ENCODE measurements at regions not wholly inside any gene's neighbourhood (a gene's known extent, or its start where the extent isn't known, plus 50 kb on each side); places are given as distances from the start of the nearest gene placed in this dataset.

DNA sequence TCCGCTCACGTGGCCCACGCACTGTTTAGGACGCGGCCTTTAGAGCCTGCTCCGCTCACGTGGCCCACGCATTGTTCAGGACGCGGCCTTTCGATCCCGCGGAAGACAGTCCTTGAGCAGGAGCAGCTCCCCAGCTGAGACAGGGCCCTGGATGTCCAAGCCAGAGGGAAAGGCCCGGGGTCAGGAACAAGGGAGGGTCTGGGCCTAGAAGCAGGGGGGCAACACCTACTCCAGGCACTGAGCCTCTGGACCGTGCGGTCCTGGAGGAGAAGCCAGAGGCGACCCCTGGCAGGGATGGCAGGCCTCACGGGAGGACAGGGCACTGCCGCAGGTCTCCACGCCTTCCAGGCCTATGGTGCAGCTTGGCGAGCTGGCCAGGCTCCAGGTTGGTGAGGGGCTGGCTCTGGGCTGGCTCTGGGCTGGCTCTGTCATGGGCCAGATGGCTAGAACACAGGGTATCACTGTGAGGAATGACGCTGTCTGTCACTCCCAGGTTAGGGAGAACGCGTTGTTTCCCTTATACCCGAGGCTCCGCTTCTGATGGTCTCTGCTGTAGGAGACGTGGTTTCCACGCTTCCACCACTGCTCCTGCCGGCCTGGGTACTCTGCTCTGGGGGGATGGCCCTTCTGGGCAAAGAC lies 341.7 kb downstream of the TMEM121 start:
- no peak for TF ChIP-seq CTCF (IDR thresholded peaks at IDR 0.05; ENCODE audit: low read depth, low read length)

DNA sequence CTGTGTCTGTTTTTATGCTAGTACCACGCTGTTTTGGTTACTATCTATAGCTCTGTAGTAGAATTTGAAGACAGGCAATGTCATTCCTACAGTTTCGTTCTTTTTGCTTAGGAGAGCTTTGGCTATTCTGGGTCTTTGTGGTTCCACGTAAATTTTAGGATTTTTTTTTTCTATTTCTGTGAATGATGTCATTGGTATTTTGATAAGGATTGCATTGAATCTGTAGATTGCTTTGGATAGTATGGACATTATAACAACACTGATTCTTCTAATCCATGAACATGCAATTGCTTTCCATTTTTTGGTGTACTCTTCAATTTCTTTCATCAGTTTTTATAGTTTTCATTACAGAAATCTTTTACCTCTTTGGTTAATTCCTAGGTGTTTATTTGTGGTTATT lies 345.2 kb downstream of the TMEM121 start:
- Histone ChIP-seq H3K27me3 (ENCODE audit: insufficient read depth, low read depth, severe bottlenecking) (peaks cover 81% of the 10 kb centered on the region), H3K9me3 (ENCODE audit: severe bottlenecking) (no peaks in the 10 kb centered on the region), H3K36me3 (no peaks in the 10 kb centered on the region), H3K4me3 (ENCODE audit: low read depth, low read length) (no peak overlapping the region), H3K27ac (no peak overlapping the region)
- no peak for DNase-seq
- no peak for TF ChIP-seq CTCF (IDR thresholded peaks at IDR 0.05; ENCODE audit: low read depth, low read length)

More for the DNA sequence above, 341.7 kb downstream of the TMEM121 start:
- H3K27ac ChIP-seq: no peak overlapping the region
- no peaks in the 10 kb centered on the region for H3K9me3 ChIP-seq (ENCODE audit: severe bottlenecking)
- no peaks in the 10 kb centered on the region for H3K36me3 ChIP-seq
- DNase-seq: peak; percentile 1
- H3K4me3 ChIP-seq (ENCODE audit: low read depth, low read length): no peak overlapping the region
- peaks cover 82% of the 10 kb centered on the region for H3K27me3 ChIP-seq (ENCODE audit: insufficient read depth, low read depth, severe bottlenecking)

GRCh38 chr14:105873870-105874512 lies 347.6 kb downstream of the TMEM121 start:
- Histone ChIP-seq H3K27me3 (ENCODE audit: insufficient read depth, low read depth, severe bottlenecking) (peaks cover 89% of the 10 kb centered on the region), H3K4me3 (ENCODE audit: low read depth, low read length) (no peak overlapping the region), H3K27ac (no peak overlapping the region), H3K36me3 (no peaks in the 10 kb centered on the region), H3K9me3 (ENCODE audit: severe bottlenecking) (no peaks in the 10 kb centered on the region)
- no peak for DNase-seq
- TF ChIP-seq CTCF (IDR thresholded peaks at IDR 0.05; ENCODE audit: low read depth, low read length): no peak

DNA sequence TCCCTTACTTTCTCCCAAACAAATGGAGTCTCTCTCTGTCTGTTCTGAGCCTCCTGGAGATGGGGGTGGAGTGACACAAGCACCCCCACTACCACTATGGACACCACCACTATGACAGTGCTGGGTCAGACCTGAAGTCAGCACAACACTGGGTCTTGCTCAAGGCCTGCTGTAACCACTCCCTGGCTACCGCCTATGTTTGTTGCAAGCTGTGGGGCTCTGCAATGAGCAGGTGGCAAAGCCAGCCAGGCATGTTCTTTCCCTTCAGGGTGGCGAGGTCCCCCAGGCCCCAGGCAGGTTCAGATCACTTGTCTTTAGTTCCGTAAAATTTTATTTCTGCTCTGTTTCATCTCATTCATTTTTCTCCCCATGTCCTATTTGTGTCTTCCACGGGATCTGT lies 349.8 kb downstream of the TMEM121 start:
- H3K9me3 ChIP-seq (ENCODE audit: severe bottlenecking): no peaks in the 10 kb centered on the region
- no peak overlapping the region for H3K27ac ChIP-seq
- peak; percentile 0 for DNase-seq
- no peak overlapping the region for H3K4me3 ChIP-seq (ENCODE audit: low read depth, low read length)
- peaks cover 92% of the 10 kb centered on the region for H3K27me3 ChIP-seq (ENCODE audit: insufficient read depth, low read depth, severe bottlenecking)
- H3K36me3 ChIP-seq: no peaks in the 10 kb centered on the region
- no peak for TF ChIP-seq CTCF (IDR thresholded peaks at IDR 0.05; ENCODE audit: low read depth, low read length)

DNA sequence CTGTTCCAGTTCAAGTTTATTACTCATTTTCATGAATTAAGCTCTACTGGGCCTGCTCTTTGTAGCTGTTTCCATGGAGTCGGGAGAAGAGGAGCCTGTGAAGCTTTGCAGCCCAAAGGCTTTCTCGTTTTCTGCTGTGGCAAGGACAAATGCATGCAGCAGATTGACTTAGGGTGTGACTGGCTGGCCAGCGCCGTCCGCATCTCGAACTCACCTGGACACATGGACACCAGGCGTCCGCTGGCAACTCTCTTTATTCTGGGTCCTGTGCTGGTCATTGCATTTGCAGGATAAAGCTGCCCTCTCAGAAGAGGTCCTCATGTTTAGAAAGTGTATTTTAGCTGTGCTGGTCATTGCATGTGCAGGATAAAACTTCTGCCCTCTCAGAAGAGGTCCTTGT lies 350.4 kb downstream of the TMEM121 start:
- TF ChIP-seq CTCF (IDR thresholded peaks at IDR 0.05; ENCODE audit: low read depth, low read length): no peak
- Histone ChIP-seq H3K4me3 (ENCODE audit: low read depth, low read length) (no peak overlapping the region), H3K27me3 (ENCODE audit: insufficient read depth, low read depth, severe bottlenecking) (peaks cover 96% of the 10 kb centered on the region), H3K27ac (no peak overlapping the region), H3K36me3 (no peaks in the 10 kb centered on the region), H3K9me3 (ENCODE audit: severe bottlenecking) (no peaks in the 10 kb centered on the region)
- no peak for DNase-seq
